ENCODE measurements at regions not wholly inside any gene's neighbourhood (a gene's known extent, or its start where the extent isn't known, plus 50 kb on each side); places are given as distances from the start of the nearest gene placed in this dataset.
"Not testable (repeated sequence)": the region's sequence is repeated elsewhere in the genome, so short reads cannot be mapped to it uniquely, and the experiment has no call there.

- H3K4me1 Mint-ChIP-seq; H3K27me3 Mint-ChIP-seq; H3K4me3 Mint-ChIP-seq; H3K9me3 Mint-ChIP-seq; ATAC-seq (replicated peaks; ENCODE audit: extremely low read depth, poor library complexity, severe bottlenecking); DNase-seq (ENCODE audit: low spot score in 2 of 2); H3K36me3 Mint-ChIP-seq (ENCODE audit: insufficient read depth); H3K27ac Mint-ChIP-seq (ENCODE audit: low read depth): not testable (repeated sequence)
Observed at GRCh38 chr18:14698006-14698405, 50.0 kb upstream of the ANKRD30B start.

Data from central memory CD8-positive, alpha-beta T cell (primary cell).